ENCODE measurements at regions not wholly inside any gene's neighbourhood (a gene's known extent, or its start where the extent isn't known, plus 50 kb on each side); places are given as distances from the start of the nearest gene placed in this dataset.

DNA sequence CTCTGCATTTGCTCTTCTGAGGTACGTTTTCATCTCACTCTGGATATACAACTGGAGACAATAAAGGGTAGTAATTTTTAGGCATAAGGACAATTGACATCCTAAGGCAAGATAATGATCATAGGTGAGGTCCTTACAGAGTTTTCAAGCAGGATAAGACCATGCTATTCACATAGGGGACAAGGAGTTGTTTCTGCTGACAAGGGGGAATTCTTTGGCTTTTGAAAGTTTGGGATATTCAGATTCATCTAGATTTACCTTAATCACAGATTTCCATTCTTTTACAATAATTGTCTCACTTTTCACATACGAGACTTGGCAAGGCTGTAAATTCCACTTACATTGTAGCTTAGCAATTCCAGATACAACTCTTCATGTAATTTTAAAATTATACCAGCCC, 256.2 kb downstream of the AASDHPPT start:
- no peak for DNase-seq (ENCODE audit: low spot score)

DNA sequence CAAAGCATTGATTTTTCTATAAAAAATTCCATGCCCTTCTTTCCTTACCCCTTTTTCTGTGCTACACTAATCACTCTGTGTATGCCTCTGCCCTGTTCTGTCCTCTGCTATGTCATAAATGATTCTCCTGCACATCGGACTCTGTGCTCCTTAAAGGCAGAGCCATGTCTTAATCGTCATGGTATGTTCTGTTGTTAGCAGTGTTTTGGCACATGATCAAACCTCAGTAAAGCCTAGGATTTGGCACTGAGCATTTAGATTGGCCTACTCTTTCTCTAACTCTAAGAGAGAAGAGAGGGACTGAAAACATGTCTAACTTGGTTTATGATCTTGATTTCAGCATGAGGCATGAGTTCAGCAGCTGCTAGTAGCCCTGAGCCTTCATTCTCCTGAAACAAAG, 266.9 kb downstream of the AASDHPPT start:
- no peak for DNase-seq (ENCODE audit: low spot score)

DNA sequence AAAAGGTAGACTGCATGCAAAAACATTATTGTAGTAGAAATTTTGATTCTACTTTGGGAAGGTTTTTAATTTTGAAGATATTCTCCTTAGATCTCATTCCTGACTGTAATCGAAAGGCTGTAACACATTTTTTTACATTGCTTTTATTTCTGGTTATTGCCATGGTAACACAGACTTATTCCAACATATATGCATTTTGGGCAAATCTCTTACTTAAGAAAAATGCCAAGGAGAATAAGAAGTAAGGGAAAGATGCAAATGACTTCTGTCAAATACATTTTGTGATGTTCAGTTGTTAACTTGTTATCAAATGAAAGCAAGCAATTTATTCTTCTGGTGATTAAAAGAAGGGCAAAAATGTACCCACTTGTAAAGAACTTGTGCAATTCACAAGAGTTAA, 267.5 kb downstream of the AASDHPPT start:
- no peak for DNase-seq (ENCODE audit: low spot score)

DNA sequence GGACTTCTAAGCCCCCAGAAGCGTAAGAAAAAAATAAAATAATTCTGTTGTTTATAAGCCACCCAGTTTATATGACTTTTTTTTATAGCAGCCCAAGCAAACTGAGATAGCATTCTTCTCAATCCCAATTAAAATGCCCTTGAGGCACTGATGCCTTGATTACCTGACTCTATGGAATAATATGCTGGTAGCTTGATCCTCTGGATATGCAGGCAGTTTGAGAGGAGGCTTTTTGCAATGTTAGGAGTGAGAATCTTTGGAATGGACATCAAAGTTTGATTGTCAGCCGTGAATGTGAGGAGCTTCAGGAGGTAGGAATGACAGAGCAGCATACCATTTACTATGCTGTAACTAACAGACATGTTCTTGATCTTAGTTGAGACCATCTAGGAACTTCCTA, 275.6 kb downstream of the AASDHPPT start:
- no peak for DNase-seq (ENCODE audit: low spot score)

DNA sequence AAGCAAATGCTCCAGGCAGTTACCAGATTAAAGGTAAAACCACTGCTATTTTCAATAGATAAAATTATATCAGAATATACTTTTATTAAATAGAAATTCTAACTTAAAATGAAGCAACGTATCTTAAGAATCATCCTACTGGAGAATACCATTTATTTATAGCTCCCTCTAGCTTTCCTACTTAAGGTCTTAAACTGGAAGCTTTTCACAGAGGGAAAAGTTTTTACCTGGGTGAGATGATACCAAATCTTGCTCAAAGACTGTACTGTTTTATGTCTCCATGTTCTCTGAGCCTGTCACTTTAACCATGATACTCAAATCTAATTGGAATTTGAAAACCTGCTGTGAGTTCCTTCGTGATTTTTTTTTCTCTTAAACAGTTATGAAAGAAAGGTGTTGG, 291.8 kb downstream of the AASDHPPT start:
- DNase-seq (ENCODE audit: low spot score), result no peak

DNA sequence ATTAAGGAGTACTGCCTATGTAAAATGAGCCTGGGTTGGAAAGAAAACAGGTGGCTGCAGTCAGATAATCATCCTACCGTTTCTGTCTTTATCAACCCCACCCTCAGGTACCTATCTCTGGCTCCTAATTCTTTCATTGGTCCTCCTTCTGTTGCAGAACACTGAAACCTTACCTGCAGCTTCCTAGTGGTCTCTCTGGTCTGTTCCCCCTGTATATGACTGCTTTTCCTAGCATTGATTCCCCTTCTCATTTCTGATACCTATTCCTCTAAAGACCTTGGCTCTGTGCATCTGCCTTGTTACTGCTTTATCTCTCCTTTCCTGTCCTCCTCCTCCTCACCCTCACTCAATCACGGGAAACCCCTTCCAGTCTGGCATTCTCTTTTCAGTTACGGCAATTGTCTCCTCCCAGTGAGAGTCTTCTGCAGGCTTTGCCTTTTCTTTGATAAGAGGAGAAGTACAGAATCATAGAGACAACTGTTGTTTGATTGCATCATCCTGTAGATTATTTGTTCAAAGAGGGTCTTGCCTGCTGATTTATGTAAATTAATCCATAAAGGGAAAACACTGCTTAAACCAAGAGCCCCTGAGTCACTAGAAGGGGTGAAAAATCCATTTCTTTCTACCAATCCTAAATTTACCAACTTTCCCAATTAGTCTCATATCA, 301.2 kb downstream of the AASDHPPT start:
- no peak for DNase-seq (ENCODE audit: low spot score)

DNA sequence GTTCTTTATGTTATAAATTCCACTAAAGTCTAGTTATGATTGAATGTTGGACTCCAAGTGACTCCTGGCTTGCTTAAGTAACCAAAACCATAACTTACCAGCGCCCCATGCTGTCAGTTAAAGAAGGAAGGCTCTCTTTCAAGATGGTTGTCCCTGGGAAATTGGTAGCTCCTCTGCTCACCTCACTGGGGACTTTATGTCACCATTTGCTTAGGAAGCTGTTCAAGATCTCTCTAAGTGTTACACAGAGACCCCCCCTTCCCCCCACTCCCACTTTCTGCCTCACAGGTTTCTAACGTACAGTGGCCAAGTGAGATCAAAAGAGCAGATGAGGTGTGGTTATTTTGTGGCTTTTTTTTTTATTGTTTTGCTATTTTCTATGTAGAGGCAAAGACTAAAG, 301.8 kb downstream of the AASDHPPT start:
- no peak for DNase-seq (ENCODE audit: low spot score)

DNA sequence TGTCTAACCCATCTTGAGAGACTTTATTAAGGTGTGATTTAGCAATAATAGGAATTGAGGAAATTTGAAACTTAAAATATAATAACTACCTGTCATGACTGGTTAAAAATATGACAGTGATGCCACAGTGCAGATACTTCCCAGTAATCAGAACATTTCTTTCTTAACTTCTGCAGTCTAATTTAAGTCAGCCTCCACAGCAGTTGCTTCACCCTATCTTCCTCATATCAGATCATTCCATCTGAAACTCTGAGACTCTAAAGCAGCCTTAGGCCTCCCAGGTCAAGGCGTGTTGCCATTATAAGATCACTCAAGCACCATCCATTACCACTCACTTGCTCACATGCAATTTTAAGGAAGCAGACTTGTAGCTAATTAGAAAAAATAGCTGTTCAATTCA, 302.2 kb downstream of the AASDHPPT start:
- no peak for DNase-seq (ENCODE audit: low spot score)

DNA sequence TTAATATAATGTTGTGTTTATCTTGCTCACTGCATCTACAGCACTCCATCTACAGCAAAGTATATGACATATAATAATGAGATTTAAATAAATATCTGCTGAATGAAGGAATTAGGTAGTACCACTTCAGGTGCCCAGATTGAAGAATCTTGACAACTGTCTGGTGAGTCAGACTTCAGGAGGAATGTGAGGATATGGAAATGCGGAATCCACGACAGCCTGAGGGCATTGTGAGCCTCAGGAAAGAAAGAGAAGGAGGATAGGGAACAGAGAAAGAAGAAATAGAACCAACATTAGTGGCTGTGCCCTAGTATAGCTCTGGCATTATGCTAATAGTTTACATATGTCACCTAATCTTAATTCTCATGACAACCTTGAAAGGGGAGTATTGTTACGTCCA, 304.4 kb downstream of the AASDHPPT start:
- DNase-seq (ENCODE audit: low spot score), result no peak

DNA sequence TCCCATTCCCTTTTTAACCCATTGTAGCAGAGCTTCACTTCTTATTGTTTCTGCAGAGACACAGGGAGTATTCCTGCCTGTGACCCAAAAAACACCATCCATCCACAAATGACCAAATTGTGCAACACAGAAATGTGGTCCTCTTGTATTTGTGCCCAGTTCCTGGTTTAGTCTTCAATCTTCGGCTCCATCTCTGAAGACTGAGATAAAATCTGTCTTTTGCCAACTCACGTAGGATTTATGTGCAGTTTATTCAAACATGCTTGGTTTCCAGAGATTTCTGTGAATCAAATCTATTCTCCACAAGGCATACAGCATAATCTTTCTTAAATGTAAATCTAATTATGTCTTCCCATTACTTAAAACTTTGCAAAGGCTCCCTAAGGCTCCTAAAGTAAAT, 307.0 kb downstream of the AASDHPPT start:
- no peak for DNase-seq (ENCODE audit: low spot score)

DNA sequence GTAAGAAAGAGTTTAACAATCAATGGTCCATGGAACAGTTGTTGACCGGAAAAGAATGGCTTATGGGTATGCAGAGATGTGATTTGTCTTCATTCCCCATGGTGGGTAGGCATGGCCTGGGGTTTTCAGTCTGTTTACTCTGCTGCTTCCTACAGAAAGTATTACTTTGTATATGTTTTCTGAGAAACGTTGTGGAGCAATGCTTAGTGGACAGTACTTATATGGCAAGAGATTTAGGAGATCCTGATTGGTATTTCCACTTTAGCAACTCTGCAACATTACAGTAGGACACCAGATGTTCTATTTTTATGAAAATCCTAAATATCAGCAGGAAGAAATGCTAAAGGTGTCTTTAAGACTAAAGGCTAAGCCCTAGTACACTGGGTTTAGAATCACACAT, 309.1 kb downstream of the AASDHPPT start:
- DNase-seq (ENCODE audit: low spot score), result no peak

DNA sequence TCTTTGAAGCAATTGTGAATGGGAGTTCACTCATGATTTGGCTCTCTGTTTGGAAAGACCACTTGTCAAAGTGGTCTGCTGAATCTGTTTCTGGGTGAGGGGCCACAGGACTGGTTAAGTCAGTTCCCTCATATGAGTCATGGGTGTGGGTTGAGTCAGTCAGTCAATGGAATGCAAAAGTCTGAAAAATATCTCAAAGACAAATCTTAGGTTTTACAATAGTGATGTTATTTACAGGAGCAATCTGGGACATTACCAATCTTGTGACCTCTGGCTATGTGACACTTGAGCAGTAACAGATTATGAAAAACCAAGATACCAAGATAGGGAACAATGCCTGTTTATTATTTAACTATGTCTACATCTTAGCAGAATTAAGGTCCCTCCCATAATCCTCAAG, 311.6 kb downstream of the AASDHPPT start:
- no peak for DNase-seq (ENCODE audit: low spot score)

DNA sequence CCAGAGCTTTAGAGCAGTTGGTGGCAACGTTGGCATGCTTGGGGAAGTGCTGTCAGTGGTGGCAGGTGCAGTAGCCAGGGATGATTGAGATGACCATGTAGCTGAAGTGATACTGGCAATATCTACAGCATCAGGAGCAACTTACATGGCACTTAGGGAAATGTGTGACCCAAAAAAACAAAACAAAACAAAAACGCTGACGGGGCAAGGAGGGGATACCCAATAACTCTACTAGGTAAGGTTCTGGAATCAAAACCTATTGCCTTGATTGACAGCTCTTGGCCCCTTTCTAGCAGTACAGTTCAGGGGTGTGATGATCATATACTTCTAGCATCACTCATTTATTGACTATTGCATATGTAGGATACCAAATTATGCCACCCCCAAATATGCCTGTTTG, 312.6 kb downstream of the AASDHPPT start:
- DNase-seq (ENCODE audit: low spot score), result no peak

DNA sequence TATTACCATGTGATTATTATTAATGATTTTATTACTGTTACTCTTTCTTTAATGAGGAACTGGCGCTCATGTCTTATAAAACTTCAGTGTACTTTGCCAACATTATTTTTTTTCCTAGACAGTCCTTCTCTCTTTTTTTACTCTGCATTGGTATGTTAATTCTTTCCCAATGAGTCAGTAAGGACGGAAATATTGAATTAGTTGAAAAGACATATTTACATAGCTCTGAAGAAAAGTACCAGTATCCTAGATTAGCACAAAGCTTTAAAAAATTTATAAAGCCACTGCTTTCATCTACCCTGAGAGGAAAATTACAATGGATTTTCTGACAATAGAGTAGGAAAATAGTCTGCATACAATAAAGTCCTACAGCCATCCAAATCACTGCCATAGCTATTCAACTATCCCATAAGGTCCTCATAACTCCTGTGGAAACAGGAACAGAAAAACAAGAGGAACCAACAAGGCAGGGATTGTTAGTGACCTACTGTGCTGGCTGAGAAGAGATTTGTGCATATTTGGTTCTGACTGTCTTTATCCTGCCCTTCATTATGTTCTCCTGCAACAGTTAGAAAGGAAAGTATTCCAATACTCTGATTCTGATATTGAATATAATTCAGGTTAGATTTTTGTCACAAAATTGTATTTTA, 314.4 kb downstream of the AASDHPPT start:
- DNase-seq (ENCODE audit: low spot score), result no peak

DNA sequence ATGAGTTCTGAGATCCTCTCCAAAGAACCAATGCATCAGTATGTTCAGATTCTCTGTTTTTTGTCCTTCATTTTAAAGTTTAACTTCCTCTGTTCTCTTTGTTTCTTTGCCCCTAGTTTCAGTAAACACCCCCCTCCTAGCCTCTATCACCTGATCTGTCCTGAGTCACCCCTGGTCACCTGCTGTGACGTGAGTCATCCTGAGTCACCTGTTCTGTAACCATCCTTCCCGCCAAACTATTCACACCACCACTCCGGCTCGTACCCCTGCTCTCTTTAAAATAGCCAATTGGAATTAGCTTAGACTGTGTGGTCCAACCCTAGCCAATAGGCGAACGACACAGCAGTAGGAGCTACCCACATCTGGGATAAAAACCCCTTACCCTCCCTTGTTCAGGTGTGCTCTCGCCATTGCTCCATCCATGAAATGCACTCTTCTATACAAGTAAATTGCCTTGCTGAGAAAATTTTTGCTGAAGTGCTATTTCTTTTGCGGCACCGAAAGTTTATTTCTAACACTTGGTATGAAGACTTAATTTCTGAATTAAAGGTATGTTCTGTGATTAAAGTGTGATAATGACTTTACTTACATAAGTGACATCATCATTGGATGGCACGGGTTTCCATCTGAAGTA, 318.4 kb downstream of the AASDHPPT start:
- peak; percentile 22 for DNase-seq (ENCODE audit: low spot score)

DNA sequence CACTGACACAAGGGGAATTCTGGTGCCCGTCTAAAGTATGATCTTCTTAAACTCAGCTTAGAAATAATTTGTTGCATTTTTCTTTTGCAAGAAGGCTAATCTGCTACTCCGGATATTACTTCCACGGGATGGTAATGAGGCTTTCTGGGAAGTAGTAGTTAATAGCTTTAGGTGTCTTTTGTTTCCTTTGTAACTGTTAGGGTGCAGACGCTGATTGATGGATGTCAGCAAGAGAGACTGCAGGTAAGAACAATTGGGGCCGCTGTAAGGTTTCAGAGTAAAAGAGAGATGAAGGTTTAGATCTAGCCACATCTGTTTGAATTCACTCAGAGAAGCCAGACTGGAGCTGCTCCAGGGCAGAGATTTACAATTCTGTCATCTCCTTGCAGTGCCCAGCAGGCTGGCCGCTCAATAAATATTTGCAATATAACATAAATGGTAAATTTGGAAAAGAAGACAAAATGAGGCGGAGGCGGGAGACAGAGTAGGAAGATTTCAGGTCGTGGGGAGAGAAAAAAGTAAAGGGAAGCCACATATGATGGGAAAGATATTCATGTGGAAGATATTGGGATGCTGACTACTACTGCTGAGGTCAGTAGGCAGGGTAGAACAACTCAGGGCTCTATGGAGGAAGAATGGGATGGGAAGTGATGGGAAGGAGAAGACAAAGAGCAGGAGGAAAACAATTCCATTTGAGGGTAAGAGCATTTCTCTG, 320.5 kb downstream of the AASDHPPT start:
- no peak for DNase-seq (ENCODE audit: low spot score)

DNA sequence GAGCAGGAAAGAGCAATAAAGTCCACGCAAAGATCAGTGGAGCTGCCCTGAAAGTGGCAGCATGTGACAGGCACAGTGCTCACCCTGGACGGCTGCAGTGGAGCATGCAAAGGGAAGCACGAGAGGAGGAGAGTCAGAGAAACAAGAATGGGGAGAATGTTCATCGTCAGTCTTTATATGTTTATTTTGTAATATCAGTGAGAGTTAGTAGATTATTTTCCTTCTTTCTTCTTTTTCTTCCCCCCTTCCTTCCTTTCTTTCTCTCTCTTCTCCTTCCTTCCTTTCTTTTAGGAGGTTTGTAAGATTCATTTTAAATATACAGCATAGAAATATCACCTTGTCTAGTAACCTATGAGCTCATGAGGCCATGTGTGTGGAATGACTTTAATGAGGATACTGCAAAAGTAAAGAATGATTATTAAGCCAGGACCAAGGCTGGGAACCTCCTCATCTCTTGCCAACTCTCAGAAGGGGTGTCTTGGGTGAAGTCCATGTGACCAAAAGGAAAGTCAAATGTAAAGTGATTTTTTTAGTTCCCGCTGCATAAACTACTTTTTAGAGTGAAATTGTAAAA, 321.1 kb downstream of the AASDHPPT start:
- DNase-seq (ENCODE audit: low spot score), result peak; percentile 1

DNA sequence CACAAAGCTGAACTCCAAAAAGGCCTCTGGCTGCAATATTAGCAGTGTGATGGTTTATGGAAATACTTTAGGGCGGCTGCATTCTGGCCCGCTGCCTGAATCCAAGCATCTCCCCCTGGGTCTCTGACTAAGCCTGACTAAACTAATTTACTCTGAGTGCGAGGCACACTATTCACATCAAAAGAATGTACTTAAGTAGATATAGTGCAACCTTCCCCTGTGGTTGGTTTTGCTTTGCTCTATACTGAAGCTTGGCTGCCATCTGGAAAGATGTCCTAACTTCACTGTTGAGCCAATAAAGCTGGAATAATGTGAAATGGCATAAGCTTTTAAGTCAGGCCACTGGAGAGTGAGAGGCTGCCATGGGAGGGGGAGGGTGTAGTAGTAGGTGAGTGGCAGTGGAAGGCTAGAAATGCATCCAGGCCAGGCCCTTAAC, 321.6 kb downstream of the AASDHPPT start:
- peak; percentile 58 for DNase-seq (ENCODE audit: low spot score)

DNA sequence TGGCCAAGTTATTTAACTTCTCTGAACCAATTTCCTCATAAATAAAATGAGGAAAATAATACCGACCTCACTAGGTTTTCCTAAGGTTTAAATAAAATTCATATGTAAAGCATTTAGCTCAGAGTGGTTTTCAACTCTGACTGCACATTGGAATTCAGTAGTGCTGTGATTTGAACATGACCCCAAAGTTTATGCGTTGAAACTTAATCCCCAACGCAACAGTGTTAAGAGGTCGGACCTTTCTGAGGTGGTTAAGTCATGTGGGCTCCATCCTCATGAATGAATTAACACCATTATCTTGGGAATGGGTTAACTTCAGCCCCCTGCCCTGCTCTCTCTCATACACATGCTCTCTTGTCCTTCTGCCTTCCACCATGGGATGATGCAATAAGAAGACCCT, 322.2 kb downstream of the AASDHPPT start:
- DNase-seq (ENCODE audit: low spot score), result no peak

DNA sequence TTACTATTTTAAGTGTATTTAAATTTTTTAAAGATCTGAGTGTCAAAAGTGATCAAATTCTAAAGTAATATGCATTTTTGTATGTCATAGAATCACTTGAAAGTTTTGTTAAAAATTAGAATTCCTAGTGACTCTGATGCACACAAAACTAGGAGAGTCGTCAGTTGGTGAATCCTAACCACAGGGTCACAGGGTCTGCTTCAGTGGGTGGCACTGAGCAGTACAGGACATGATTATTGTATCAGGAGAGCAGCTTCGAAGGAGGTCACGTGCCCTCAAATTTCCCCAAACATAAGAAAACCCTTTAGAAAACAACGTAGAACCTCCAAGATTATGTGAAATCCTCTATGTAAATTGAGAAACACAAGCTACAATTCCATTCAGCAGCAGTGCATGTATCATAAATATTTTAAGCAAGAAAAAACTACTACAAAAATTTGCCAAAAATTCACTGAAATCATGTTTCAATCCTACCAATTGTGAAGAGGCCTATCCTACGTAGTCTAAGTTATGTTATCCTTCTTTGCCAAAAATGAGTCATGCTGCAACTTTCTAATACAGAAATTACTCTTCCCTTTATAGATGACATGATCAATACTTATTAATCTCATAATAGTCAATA, 323.6 kb downstream of the AASDHPPT start:
- DNase-seq (ENCODE audit: low spot score), result no peak

DNA sequence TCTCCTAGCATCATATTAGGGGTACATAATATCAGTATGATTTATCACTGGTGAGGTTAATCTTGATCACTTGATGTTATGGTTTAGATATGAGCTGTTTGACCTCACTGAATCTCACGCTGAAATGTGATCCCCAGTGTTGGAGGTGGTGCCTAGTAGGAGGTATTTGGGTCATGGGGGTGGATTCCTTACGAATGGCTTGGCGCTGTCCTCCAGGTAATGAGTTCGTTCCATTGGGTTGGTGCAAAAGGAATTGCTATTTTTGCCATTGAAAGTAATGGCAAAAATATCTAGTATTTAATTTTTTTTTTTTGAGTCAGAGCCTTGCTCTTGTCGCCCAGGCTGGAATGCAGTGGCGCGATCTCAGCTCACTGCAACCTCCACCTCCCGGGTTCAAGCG, 326.3 kb downstream of the AASDHPPT start:
- no peak for DNase-seq (ENCODE audit: low spot score)

DNA sequence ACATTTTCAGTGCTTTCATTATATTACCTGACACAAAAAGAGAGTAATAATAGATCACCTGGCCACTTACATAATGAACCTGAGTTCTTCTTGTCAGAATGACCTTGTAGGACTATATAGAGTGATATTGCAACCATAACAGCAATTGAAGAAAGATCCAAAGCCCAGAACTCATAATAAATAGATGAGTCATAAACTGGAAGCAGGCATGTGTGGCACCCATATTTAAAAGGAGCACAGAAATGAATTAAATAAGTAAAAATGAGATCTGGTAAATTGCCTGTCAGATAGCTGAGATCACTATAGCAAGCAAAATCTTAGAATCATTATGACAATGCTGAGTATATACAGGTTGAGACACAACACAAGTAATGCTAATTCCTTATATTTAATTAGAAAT, 331.8 kb downstream of the AASDHPPT start:
- DNase-seq (ENCODE audit: low spot score), result no peak
